WTC11 (cell line): ENCODE measurements at regions not wholly inside any gene's neighbourhood (a gene's known extent, or its start where the extent isn't known, plus 50 kb on each side); places are given as distances from the start of the nearest gene placed in this dataset.

Experiments used
- ATAC-seq: fragments of 200-7000 bp; cut with Tn5 transposase; 2 replicates; pipeline ENCODE4 v1.10.0; 2021; ENCODE audit warnings: mild to moderate bottlenecking, moderate library complexity
- CTCF ChIA-PET: fragments of 300-600 bp; sonication (Branson Sonifier 250); formaldehyde crosslinking; loops from one replicate; lab custom pipeline; 2021; ENCODE audit warnings: antibody characterized with exemption; lab: Charles Lee
- POLR2A ChIA-PET: fragments of 350-600 bp; sonication (Branson Sonifier 250); formaldehyde crosslinking; loops from one replicate; lab custom pipeline; 2021; ENCODE audit warnings: antibody characterized with exemption; lab: Charles Lee
- DNase-seq: peaks from one replicate; pipeline ENCODE4 v3.0.0; 2021; ENCODE audit warnings: low spot score
- H3K27ac Mint-ChIP-seq: 2 replicates; pipeline ENCODE4 v1.8.0; 2021; ENCODE audit warnings: mixed read lengths
- H3K27me3 Mint-ChIP-seq: 2 replicates; pipeline ENCODE4 v1.8.0; 2021; ENCODE audit warnings: low read depth, mild to moderate bottlenecking, moderate library complexity, mixed read lengths
- H3K36me3 Mint-ChIP-seq: 2 replicates; pipeline ENCODE4 v1.8.0; 2021; ENCODE audit warnings: mixed read lengths
- H3K4me1 Mint-ChIP-seq: 2 replicates; pipeline ENCODE4 v1.8.0; 2022; ENCODE audit warnings: mixed read lengths
- H3K4me3 Mint-ChIP-seq: 2 replicates; pipeline ENCODE4 v1.8.0; 2021; ENCODE audit warnings: mild to moderate bottlenecking, moderate library complexity, mixed read lengths
- H3K9me3 Mint-ChIP-seq: 2 replicates; pipeline ENCODE4 v1.8.0; 2021; ENCODE audit warnings: mixed read lengths
- CREB1 ChIP-seq: sonication (generic); formaldehyde crosslinking; IDR thresholded peaks from 2 replicates; pipeline ENCODE4 v1.8.0; 2023; ENCODE audit warnings: mild to moderate bottlenecking, missing genetic modification reagents
- FOXK1 ChIP-seq: sonication (generic); formaldehyde crosslinking; IDR thresholded peaks from 2 replicates; pipeline ENCODE4 v1.8.0; 2022; ENCODE audit warnings: mild to moderate bottlenecking, moderate library complexity, missing genetic modification reagents
- GABPB1 ChIP-seq: sonication (generic); formaldehyde crosslinking; IDR thresholded peaks from 2 replicates; pipeline ENCODE4 v1.8.1; 2023; ENCODE audit warnings: mild to moderate bottlenecking, missing genetic modification reagents
- GRHL2 ChIP-seq: fragments of 250-450 bp; sonication (Bioruptor Pico); IDR thresholded peaks from 2 replicates; pipeline ENCODE4 v1.8.0; 2022; ENCODE audit warnings: mild to moderate bottlenecking, moderate library complexity; ENCODE audit not compliant: insufficient replicate concordance, severe bottlenecking
- HMGA2 ChIP-seq: fragments of 250-450 bp; sonication (Bioruptor Pico); IDR thresholded peaks from 2 replicates; pipeline ENCODE4 v1.4.0; 2021; ENCODE audit warnings: mild to moderate bottlenecking, moderate library complexity
- KAT7 ChIP-seq: sonication (generic); formaldehyde crosslinking; IDR thresholded peaks from 2 replicates; pipeline ENCODE4 v1.8.1; 2023; ENCODE audit warnings: missing genetic modification reagents, mild to moderate bottlenecking, borderline replicate concordance
- MXD4 ChIP-seq: fragments of 250-450 bp; sonication (Bioruptor Pico); IDR thresholded peaks from 2 replicates; pipeline ENCODE4 v1.8.0; 2021; ENCODE audit warnings: mild to moderate bottlenecking, moderate library complexity, borderline replicate concordance
- OVOL2 ChIP-seq: fragments of 250-450 bp; sonication (Bioruptor Pico); IDR thresholded peaks from 2 replicates; pipeline ENCODE4 v1.9.0; 2021; ENCODE audit warnings: mild to moderate bottlenecking, borderline replicate concordance
- RORB ChIP-seq: fragments of 250-450 bp; sonication (Bioruptor Pico); IDR thresholded peaks from 2 replicates; pipeline ENCODE4 v1.9.0; 2021; ENCODE audit warnings: mild to moderate bottlenecking
- TCF7 ChIP-seq: sonication (generic); formaldehyde crosslinking; IDR thresholded peaks from 2 replicates; pipeline ENCODE4 v1.8.0; 2022; ENCODE audit warnings: mild to moderate bottlenecking, low read depth, missing genetic modification reagents, moderate library complexity
- ZNF317 ChIP-seq: sonication (generic); formaldehyde crosslinking; IDR thresholded peaks from 2 replicates; pipeline ENCODE4 v1.8.1; 2023; ENCODE audit warnings: low read depth, mild to moderate bottlenecking, moderate library complexity, missing genetic modification reagents, borderline replicate concordance
- ZNF423 ChIP-seq: fragments of 250-450 bp; sonication (Bioruptor Pico); IDR thresholded peaks from 2 replicates; pipeline ENCODE4 v2.1.2; 2022; ENCODE audit warnings: mild to moderate bottlenecking, moderate library complexity
- ZNF671 ChIP-seq: fragments of 250-450 bp; sonication (Bioruptor Pico); IDR thresholded peaks from 2 replicates; pipeline ENCODE4 v1.8.0; 2021; ENCODE audit warnings: mild to moderate bottlenecking
- TF ChIP-seq, protein P1 (sequence below): sonication (generic); formaldehyde crosslinking; IDR thresholded peaks from 2 replicates; pipeline ENCODE4 v1.8.1; 2023; ENCODE audit warnings: mild to moderate bottlenecking, missing genetic modification reagents
- TF ChIP-seq, protein P2 (sequence below): sonication (generic); formaldehyde crosslinking; IDR thresholded peaks from 2 replicates; pipeline ENCODE4 v1.8.1; 2022; ENCODE audit warnings: low read depth, missing genetic modification reagents, borderline replicate concordance
- TF ChIP-seq, protein P3 (sequence below): sonication (generic); formaldehyde crosslinking; IDR thresholded peaks from 2 replicates; pipeline ENCODE4 v1.8.0; 2022; ENCODE audit warnings: mild to moderate bottlenecking, missing genetic modification reagents
- TF ChIP-seq, protein P4 (sequence below): fragments of 250-450 bp; sonication (Bioruptor Pico); IDR thresholded peaks from 2 replicates; pipeline ENCODE4 v1.9.0; 2021; ENCODE audit warnings: mild to moderate bottlenecking
- TF ChIP-seq, protein P5 (sequence below): sonication (generic); formaldehyde crosslinking; IDR thresholded peaks from 2 replicates; pipeline ENCODE4 v1.8.1; 2023; ENCODE audit warnings: mild to moderate bottlenecking, missing genetic modification reagents, moderate library complexity
- TF ChIP-seq, protein P6 (sequence below): fragments of 250-450 bp; sonication (Bioruptor Pico); IDR thresholded peaks from 2 replicates; pipeline ENCODE4 v1.9.0; 2021; ENCODE audit warnings: moderate library complexity, mild to moderate bottlenecking, inconsistent platforms, borderline replicate concordance
- TF ChIP-seq, protein P7 (sequence below): sonication (generic); formaldehyde crosslinking; IDR thresholded peaks from 2 replicates; pipeline ENCODE4 v1.8.0; 2022; ENCODE audit warnings: missing genetic modification reagents
- TF ChIP-seq, protein P8 (sequence below): sonication (generic); formaldehyde crosslinking; conservative IDR thresholded peaks from 2 replicates; pipeline ENCODE4 v1.8.1; 2022; ENCODE audit warnings: mild to moderate bottlenecking, missing genetic modification reagents
- TF ChIP-seq, protein P9 (sequence below): fragments of 250-450 bp; sonication (Bioruptor Pico); IDR thresholded peaks from 2 replicates; pipeline ENCODE4 v1.8.0; 2021; ENCODE audit warnings: mild to moderate bottlenecking

DNA sequence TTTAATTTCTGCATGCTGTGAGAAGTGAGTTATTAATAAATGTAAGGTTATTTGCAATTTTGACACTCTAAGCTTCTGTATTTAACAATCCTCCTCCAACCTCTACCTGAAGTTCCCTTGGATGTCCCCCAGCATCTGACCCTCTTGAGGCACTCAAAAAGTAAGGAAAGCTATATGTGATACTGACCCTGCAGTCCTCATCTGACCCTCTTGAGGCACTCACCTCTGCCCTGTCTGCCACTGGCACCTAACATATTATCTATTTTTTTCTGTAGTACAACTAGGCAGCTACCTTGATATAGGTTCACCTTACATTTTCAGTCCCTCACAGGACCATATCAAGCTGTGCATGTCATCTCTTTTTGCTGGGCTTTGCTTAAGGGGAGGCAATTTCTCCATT, 583.4 kb upstream of the PKDCC start:
- CTCF ChIA-PET = interaction anchor here (1.6 kb wide), 1 partner anchor 50 kb away, joined by 4 read pairs; no protein-coding TSS in a partner anchor
- peak; percentile 60; the same call in 1 of the 2 replicates for ATAC-seq
- H3K27ac Mint-ChIP-seq = no peak overlapping the region

DNA sequence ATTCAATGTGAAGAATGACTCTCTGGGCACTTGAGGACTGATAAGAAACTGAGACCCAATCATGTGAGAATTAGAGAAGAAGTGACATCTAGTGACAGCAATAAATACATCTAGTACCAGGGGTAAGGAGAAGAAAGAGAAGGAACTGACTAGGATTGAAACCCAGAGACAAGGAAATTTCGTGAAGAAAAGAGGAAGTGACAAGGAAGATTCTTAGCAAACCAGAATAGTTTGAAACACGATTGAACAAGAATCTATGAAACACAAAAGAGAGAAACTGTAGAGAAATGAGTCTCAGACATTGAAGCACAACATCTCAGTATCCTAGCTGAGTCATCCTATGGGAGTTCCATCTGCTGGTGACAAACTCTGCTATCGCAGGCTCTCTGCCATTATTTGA, 571.9 kb upstream of the PKDCC start:
- no peak overlapping the region for H3K4me3 Mint-ChIP-seq
- H3K27ac Mint-ChIP-seq = no peak overlapping the region
- CTCF ChIA-PET = no interaction called here
- no peak for TF ChIP-seq GRHL2 (CRISPR knock-in tag)
- TF ChIP-seq OVOL2 (CRISPR knock-in tag) = no peak
- TF ChIP-seq GABPB1 (CRISPR knock-in tag) = no peak
- no peak for TF ChIP-seq KAT7 (CRISPR knock-in tag)
- TF ChIP-seq MXD4 (CRISPR knock-in tag) = no peak
- TF ChIP-seq CREB1 (CRISPR knock-in tag) = no peak
- TF ChIP-seq, protein P1, sequence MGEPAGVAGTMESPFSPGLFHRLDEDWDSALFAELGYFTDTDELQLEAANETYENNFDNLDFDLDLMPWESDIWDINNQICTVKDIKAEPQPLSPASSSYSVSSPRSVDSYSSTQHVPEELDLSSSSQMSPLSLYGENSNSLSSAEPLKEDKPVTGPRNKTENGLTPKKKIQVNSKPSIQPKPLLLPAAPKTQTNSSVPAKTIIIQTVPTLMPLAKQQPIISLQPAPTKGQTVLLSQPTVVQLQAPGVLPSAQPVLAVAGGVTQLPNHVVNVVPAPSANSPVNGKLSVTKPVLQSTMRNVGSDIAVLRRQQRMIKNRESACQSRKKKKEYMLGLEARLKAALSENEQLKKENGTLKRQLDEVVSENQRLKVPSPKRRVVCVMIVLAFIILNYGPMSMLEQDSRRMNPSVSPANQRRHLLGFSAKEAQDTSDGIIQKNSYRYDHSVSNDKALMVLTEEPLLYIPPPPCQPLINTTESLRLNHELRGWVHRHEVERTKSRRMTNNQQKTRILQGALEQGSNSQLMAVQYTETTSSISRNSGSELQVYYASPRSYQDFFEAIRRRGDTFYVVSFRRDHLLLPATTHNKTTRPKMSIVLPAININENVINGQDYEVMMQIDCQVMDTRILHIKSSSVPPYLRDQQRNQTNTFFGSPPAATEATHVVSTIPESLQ (CRISPR knock-in tag) = no peak
- TF ChIP-seq, protein P2, sequence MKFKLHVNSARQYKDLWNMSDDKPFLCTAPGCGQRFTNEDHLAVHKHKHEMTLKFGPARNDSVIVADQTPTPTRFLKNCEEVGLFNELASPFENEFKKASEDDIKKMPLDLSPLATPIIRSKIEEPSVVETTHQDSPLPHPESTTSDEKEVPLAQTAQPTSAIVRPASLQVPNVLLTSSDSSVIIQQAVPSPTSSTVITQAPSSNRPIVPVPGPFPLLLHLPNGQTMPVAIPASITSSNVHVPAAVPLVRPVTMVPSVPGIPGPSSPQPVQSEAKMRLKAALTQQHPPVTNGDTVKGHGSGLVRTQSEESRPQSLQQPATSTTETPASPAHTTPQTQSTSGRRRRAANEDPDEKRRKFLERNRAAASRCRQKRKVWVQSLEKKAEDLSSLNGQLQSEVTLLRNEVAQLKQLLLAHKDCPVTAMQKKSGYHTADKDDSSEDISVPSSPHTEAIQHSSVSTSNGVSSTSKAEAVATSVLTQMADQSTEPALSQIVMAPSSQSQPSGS (CRISPR knock-in tag) = no peak
- no peak for TF ChIP-seq ZNF317 (CRISPR knock-in tag)
- TF ChIP-seq, protein P3, sequence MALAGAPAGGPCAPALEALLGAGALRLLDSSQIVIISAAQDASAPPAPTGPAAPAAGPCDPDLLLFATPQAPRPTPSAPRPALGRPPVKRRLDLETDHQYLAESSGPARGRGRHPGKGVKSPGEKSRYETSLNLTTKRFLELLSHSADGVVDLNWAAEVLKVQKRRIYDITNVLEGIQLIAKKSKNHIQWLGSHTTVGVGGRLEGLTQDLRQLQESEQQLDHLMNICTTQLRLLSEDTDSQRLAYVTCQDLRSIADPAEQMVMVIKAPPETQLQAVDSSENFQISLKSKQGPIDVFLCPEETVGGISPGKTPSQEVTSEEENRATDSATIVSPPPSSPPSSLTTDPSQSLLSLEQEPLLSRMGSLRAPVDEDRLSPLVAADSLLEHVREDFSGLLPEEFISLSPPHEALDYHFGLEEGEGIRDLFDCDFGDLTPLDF (CRISPR knock-in tag) = no peak
- TF ChIP-seq ZNF671 (CRISPR knock-in tag) = no peak
- TF ChIP-seq, protein P4, sequence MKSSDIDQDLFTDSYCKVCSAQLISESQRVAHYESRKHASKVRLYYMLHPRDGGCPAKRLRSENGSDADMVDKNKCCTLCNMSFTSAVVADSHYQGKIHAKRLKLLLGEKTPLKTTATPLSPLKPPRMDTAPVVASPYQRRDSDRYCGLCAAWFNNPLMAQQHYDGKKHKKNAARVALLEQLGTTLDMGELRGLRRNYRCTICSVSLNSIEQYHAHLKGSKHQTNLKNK (CRISPR knock-in tag) = no peak
- no peak for TF ChIP-seq RORB (CRISPR knock-in tag)
- TF ChIP-seq, protein P5, sequence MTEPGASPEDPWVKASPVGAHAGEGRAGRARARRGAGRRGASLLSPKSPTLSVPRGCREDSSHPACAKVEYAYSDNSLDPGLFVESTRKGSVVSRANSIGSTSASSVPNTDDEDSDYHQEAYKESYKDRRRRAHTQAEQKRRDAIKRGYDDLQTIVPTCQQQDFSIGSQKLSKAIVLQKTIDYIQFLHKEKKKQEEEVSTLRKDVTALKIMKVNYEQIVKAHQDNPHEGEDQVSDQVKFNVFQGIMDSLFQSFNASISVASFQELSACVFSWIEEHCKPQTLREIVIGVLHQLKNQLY (CRISPR knock-in tag) = no peak
- TF ChIP-seq, protein P6, sequence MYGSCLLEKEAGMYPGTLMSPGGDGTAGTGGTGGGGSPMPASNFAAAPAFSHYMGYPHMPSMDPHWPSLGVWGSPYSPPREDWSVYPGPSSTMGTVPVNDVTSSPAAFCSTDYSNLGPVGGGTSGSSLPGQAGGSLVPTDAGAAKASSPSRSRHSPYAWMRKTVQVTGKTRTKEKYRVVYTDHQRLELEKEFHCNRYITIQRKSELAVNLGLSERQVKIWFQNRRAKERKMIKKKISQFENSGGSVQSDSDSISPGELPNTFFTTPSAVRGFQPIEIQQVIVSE = no peak
- TF ChIP-seq HMGA2 (CRISPR knock-in tag) = no peak
- no peaks in the 10 kb centered on the region for H3K27me3 Mint-ChIP-seq
- peaks cover 1% of the 10 kb centered on the region for H3K4me1 Mint-ChIP-seq
- no peak for ATAC-seq
- H3K36me3 Mint-ChIP-seq = peaks cover 15% of the 10 kb centered on the region
- no peak for DNase-seq
- H3K9me3 Mint-ChIP-seq = peaks cover 17% of the 10 kb centered on the region
- POLR2A ChIA-PET = no interaction called here

More for the DNA sequence above, 583.4 kb upstream of the PKDCC start:
- H3K4me3 Mint-ChIP-seq = no peak overlapping the region
- H3K4me1 Mint-ChIP-seq = no peaks in the 10 kb centered on the region; the same call in 1 of the 2 replicates
- POLR2A ChIA-PET = no interaction called here
- DNase-seq = no peak
- H3K9me3 Mint-ChIP-seq = 0 out of 2 replicates have a peak, but pooled peaks cover 3% of the 10 kb centered on the region
- H3K36me3 Mint-ChIP-seq = no peaks in the 10 kb centered on the region
- H3K27me3 Mint-ChIP-seq = no peaks in the 10 kb centered on the region
- TF ChIP-seq, protein P7, sequence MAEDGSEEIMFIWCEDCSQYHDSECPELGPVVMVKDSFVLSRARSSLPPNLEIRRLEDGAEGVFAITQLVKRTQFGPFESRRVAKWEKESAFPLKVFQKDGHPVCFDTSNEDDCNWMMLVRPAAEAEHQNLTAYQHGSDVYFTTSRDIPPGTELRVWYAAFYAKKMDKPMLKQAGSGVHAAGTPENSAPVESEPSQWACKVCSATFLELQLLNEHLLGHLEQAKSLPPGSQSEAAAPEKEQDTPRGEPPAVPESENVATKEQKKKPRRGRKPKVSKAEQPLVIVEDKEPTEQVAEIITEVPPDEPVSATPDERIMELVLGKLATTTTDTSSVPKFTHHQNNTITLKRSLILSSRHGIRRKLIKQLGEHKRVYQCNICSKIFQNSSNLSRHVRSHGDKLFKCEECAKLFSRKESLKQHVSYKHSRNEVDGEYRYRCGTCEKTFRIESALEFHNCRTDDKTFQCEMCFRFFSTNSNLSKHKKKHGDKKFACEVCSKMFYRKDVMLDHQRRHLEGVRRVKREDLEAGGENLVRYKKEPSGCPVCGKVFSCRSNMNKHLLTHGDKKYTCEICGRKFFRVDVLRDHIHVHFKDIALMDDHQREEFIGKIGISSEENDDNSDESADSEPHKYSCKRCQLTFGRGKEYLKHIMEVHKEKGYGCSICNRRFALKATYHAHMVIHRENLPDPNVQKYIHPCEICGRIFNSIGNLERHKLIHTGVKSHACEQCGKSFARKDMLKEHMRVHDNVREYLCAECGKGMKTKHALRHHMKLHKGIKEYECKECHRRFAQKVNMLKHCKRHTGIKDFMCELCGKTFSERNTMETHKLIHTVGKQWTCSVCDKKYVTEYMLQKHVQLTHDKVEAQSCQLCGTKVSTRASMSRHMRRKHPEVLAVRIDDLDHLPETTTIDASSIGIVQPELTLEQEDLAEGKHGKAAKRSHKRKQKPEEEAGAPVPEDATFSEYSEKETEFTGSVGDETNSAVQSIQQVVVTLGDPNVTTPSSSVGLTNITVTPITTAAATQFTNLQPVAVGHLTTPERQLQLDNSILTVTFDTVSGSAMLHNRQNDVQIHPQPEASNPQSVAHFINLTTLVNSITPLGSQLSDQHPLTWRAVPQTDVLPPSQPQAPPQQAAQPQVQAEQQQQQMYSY (CRISPR knock-in tag) = no peak
- TF ChIP-seq ZNF423 (CRISPR knock-in tag) = no peak
- TF ChIP-seq, protein P8, sequence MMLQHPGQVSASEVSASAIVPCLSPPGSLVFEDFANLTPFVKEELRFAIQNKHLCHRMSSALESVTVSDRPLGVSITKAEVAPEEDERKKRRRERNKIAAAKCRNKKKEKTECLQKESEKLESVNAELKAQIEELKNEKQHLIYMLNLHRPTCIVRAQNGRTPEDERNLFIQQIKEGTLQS = no peak
- TF ChIP-seq, protein P9, sequence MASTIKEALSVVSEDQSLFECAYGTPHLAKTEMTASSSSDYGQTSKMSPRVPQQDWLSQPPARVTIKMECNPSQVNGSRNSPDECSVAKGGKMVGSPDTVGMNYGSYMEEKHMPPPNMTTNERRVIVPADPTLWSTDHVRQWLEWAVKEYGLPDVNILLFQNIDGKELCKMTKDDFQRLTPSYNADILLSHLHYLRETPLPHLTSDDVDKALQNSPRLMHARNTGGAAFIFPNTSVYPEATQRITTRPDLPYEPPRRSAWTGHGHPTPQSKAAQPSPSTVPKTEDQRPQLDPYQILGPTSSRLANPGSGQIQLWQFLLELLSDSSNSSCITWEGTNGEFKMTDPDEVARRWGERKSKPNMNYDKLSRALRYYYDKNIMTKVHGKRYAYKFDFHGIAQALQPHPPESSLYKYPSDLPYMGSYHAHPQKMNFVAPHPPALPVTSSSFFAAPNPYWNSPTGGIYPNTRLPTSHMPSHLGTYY (CRISPR knock-in tag) = no peak
- TF ChIP-seq FOXK1 (CRISPR knock-in tag) = no peak
- no peak for TF ChIP-seq TCF7 (CRISPR knock-in tag)
